CD14-positive monocyte (primary cell): ENCODE measurements at regions not wholly inside any gene's neighbourhood (a gene's known extent, or its start where the extent isn't known, plus 50 kb on each side); places are given as distances from the start of the nearest gene placed in this dataset.

ENCODE experiments used
- DNase-seq, 3 donors: peaks; one replicate each; pipeline ENCODE4 v3.0.0-alpha.2; 2011 to 2022
- H2AFZ ChIP-seq: 2 replicates; pipeline ENCODE4 v1.6.0; 2012; ENCODE audit warnings: mild to moderate bottlenecking, low read depth, low read length, inconsistent platforms; ENCODE audit not compliant: insufficient read depth, poor library complexity, severe bottlenecking
- H3K27ac ChIP-seq, 2 donors: 1 replicate in 1 of 2; 2 replicates in 1 of 2; pipeline ENCODE4 v1.5.1; 2012 to 2013; ENCODE audit warnings: low read length in 2 of 2, control low read depth in 1 of 2, inconsistent platforms in 1 of 2, low read depth in 1 of 2, mild to moderate bottlenecking in 1 of 2
- H3K27me3 ChIP-seq, 2 donors: one replicate each; pipeline versions ENCODE4 v1.6.0 to v1.6.1; 2011 to 2013; ENCODE audit warnings: low read length in 2 of 2; ENCODE audit not compliant: control insufficient read depth in 2 of 2, insufficient read depth in 2 of 2
- H3K36me3 ChIP-seq, 2 donors: replicated peaks in 1 of 2; 1 replicate in 1 of 2; 2 replicates in 1 of 2; pipeline versions ENCODE4 v1.5.1 to v1.6.1; 2012 to 2013; ENCODE audit warnings: low read length in 2 of 2, control low read depth in 1 of 2, inconsistent platforms in 1 of 2, mild to moderate bottlenecking in 1 of 2; ENCODE audit not compliant: insufficient read depth in 2 of 2, control insufficient read depth in 1 of 2
- H3K4me1 ChIP-seq, 2 donors: 1 replicate in 1 of 2; 2 replicates in 1 of 2; pipeline versions ENCODE4 v1.5.1 to v1.6.1; 2012 to 2013; ENCODE audit warnings: low read length in 2 of 2, control low read depth in 1 of 2, inconsistent platforms in 1 of 2, mild to moderate bottlenecking in 1 of 2, moderate library complexity in 1 of 2; ENCODE audit not compliant: insufficient read depth in 2 of 2, control insufficient read depth in 1 of 2
- H3K4me2 ChIP-seq: replicated peaks from 2 replicates; pipeline ENCODE3; 2012; ENCODE audit warnings: low read length, moderate library complexity, mild to moderate bottlenecking; ENCODE audit not compliant: poor library complexity, severe bottlenecking; ENCODE audit errors: extremely low read depth
- H3K4me3 ChIP-seq, 3 experiments: fragments of 200-600 bp in 1 of 3; sonication (generic) in 1 of 3; replicated peaks in 1 of 3; 1 replicate in 2 of 3; 2 replicates in 1 of 3; pipeline ENCODE4 v1.5.1; 2011 to 2013; ENCODE audit warnings: low read length in 3 of 3, mild to moderate bottlenecking in 3 of 3, control low read depth in 2 of 3, low read depth in 2 of 3, inconsistent platforms in 1 of 3, moderate library complexity in 1 of 3
- H3K79me2 ChIP-seq: 2 replicates; pipeline ENCODE4 v1.6.0; 2012; ENCODE audit warnings: mild to moderate bottlenecking, control low read depth, inconsistent platforms, low read length, moderate library complexity; ENCODE audit not compliant: insufficient read depth
- H3K9ac ChIP-seq: 2 replicates; pipeline ENCODE4 v1.6.0; 2017; ENCODE audit warnings: low read length, mild to moderate bottlenecking; ENCODE audit not compliant: insufficient read depth, poor library complexity, severe bottlenecking
- H3K9me3 ChIP-seq, 2 donors: replicated peaks in 1 of 2; 1 replicate in 1 of 2; 2 replicates in 1 of 2; pipeline versions ENCODE4 v1.5.1 to v1.6.1; 2012 to 2013; ENCODE audit warnings: low read length in 2 of 2, control low read depth in 1 of 2; ENCODE audit not compliant: control insufficient read depth in 1 of 2, insufficient read depth in 1 of 2
- H4K20me1 ChIP-seq: 2 replicates; pipeline ENCODE4 v1.6.0; 2012; ENCODE audit warnings: mild to moderate bottlenecking, low read length, control low read depth, moderate library complexity; ENCODE audit not compliant: insufficient read depth
- H3K27ac Mint-ChIP-seq, 7 donors: one replicate each; pipeline ENCODE4 v1.8.0; 2020; ENCODE audit warnings: mild to moderate bottlenecking in 7 of 7, mixed read lengths in 7 of 7, moderate library complexity in 6 of 7, inconsistent platforms in 2 of 7
- H3K27me3 Mint-ChIP-seq, 3 donors: one replicate each; pipeline ENCODE4 v1.8.0; 2021 to 2022; ENCODE audit warnings: low read depth in 3 of 3, mild to moderate bottlenecking in 3 of 3, mixed read lengths in 3 of 3, moderate library complexity in 3 of 3, inconsistent platforms in 1 of 3
- H3K36me3 Mint-ChIP-seq, 2 donors: one replicate each; pipeline ENCODE4 v1.8.0; 2020; ENCODE audit warnings: mixed read lengths in 2 of 2, inconsistent platforms in 1 of 2, mild to moderate bottlenecking in 1 of 2
- H3K4me1 Mint-ChIP-seq: one replicate; pipeline ENCODE4 v1.8.0; 2020; ENCODE audit warnings: mild to moderate bottlenecking, mixed read lengths
- H3K4me3 Mint-ChIP-seq, 2 donors: one replicate each; pipeline ENCODE4 v1.8.0; 2020; ENCODE audit warnings: mild to moderate bottlenecking in 2 of 2, mixed read lengths in 2 of 2, moderate library complexity in 1 of 2
- H3K9me3 Mint-ChIP-seq, 7 donors: one replicate each; pipeline ENCODE4 v1.8.0; 2020 to 2022; ENCODE audit warnings: mixed read lengths in 7 of 7, mild to moderate bottlenecking in 6 of 7, moderate library complexity in 6 of 7, inconsistent platforms in 2 of 7
- CTCF ChIP-seq: fragments of 200-600 bp; IDR thresholded peaks from one replicate; pipeline ENCODE4 v1.8.0; 2022; ENCODE audit warnings: antibody characterized with exemption, mild to moderate bottlenecking
- WGBS: methylation state at CpG from one replicate; pipeline ENCODE4 v1.1.5; 2013; ENCODE audit warnings: missing lambda C conversion rate; ENCODE audit not compliant: insufficient coverage; 5-methylcytosine and 5-hydroxymethylcytosine counted together
- intact Hi-C, 2 donors: fragments of 100-400 bp; cut with micrococcal nuclease; formaldehyde crosslinking; loops; one replicate each; pipeline versions ENCODE4 v1.15.0 to v1.15.1; 2023

- Mint-ChIP-seq H3K4me1 (no peaks in the 10 kb centered on the region), H3K27me3 (peaks cover 0 to 2% (median 0%) of the 10 kb centered on the region in 3 donors), H3K27ac (no peak overlapping the region), H3K9me3 (peaks cover 0 to 4% (median 1%) of the 10 kb centered on the region in 7 donors), H3K4me3 (no peak overlapping the region), H3K36me3 (no peaks in the 10 kb centered on the region)
- Histone ChIP-seq H4K20me1 (no peaks in the 10 kb centered on the region), H3K4me2 (no peak overlapping the region), H3K79me2 (no peaks in the 10 kb centered on the region), H3K4me1 (no peaks in the 10 kb centered on the region), H3K36me3 (no peaks in the 10 kb centered on the region), H2AFZ (no peak overlapping the region), H3K4me3 (no peak overlapping the region), H3K9me3 (no peaks in the 10 kb centered on the region), H3K27me3 (no peaks in the 10 kb centered on the region), H3K27ac (no peak overlapping the region), H3K9ac (no peak overlapping the region)
- no CpG with 5 or more reads among the region's 1 CpG for WGBS
- no peak for TF ChIP-seq CTCF
- intact Hi-C loops = no loop called here
- DNase-seq = no peak
Measured at GRCh38 chr6:76703786-76704185, 631.3 kb upstream of the IMPG1 start.

GRCh38 chr6:76703285-76703684, 630.8 kb upstream of the IMPG1 start:
- TF ChIP-seq CTCF = no peak
- H2AFZ ChIP-seq = no peak overlapping the region
- Mint-ChIP-seq H3K27me3 (peaks cover 0 to 2% (median 0%) of the 10 kb centered on the region in 3 donors), H3K27ac (no peak overlapping the region), H3K9me3 (peaks cover 0 to 4% (median 1%) of the 10 kb centered on the region in 7 donors), H3K4me1 (no peaks in the 10 kb centered on the region), H3K36me3 (no peaks in the 10 kb centered on the region), H3K4me3 (no peak overlapping the region)
- no peak for DNase-seq
- no peaks in the 10 kb centered on the region for H4K20me1 ChIP-seq
- H3K79me2 ChIP-seq = no peaks in the 10 kb centered on the region
- H3K27me3 ChIP-seq = no peaks in the 10 kb centered on the region
- intact Hi-C loops = no loop called here
- no peaks in the 10 kb centered on the region for H3K36me3 ChIP-seq
- WGBS = no CpG with 5 or more reads among the region's 2 CpGs
- H3K4me2 ChIP-seq = no peak overlapping the region
- no peak overlapping the region for H3K4me3 ChIP-seq
- H3K27ac ChIP-seq = no peak overlapping the region
- no peak overlapping the region for H3K9ac ChIP-seq
- H3K4me1 ChIP-seq = no peaks in the 10 kb centered on the region
- no peaks in the 10 kb centered on the region for H3K9me3 ChIP-seq
